Kidney (tissue), 13 donors: ENCODE measurements at regions not wholly inside any gene's neighbourhood (a gene's known extent, or its start where the extent isn't known, plus 50 kb on each side); places are given as distances from the start of the nearest gene placed in this dataset.

ENCODE experiments used
- DNase-seq, 5 donors: peaks; one replicate each; pipeline ENCODE4 v3.0.0-alpha.2; 2013 to 2020
- FAIRE-seq: peaks from 2 replicates; lab custom pipeline; 2012; peaks lifted over from hg19 to GRCh38; lab: Jason Lieb, UNC
- H3K27ac ChIP-seq, 2 donors: one replicate each; pipeline ENCODE4 v1.7.0; 2013; ENCODE audit warnings: low read depth in 2 of 2, low read length in 2 of 2, inconsistent platforms in 1 of 2
- H3K27me3 ChIP-seq: one replicate; pipeline ENCODE4 v1.7.1; 2013; ENCODE audit warnings: low read length, inconsistent platforms; ENCODE audit not compliant: control insufficient read depth, insufficient read depth
- H3K36me3 ChIP-seq, 3 donors: one replicate each; pipeline versions ENCODE4 v1.7.0 to v1.7.1; 2013; ENCODE audit warnings: low read length in 3 of 3, control low read depth in 1 of 3, inconsistent platforms in 1 of 3; ENCODE audit not compliant: insufficient read depth in 3 of 3, control insufficient read depth in 2 of 3
- H3K4me1 ChIP-seq, 3 donors: one replicate each; pipeline versions ENCODE4 v1.7.0 to v1.7.1; 2013; ENCODE audit warnings: low read length in 3 of 3, inconsistent platforms in 1 of 3, low read depth in 1 of 3; ENCODE audit not compliant: control insufficient read depth in 2 of 3, insufficient read depth in 2 of 3
- H3K4me3 ChIP-seq, 3 donors: one replicate each; pipeline versions ENCODE4 v1.7.0 to v1.8.1; 2013; ENCODE audit warnings: low read length in 3 of 3, control low read depth in 1 of 3, inconsistent platforms in 1 of 3
- H3K9ac ChIP-seq, 3 donors: one replicate each; pipeline versions ENCODE4 v1.7.0 to v1.7.1; 2013; ENCODE audit warnings: low read length in 3 of 3, control low read depth in 1 of 3, inconsistent platforms in 1 of 3
- H3K9me3 ChIP-seq, 3 donors: one replicate each; pipeline versions ENCODE4 v1.7.0 to v1.7.1; 2013; ENCODE audit warnings: low read length in 3 of 3, control low read depth in 1 of 3, inconsistent platforms in 1 of 3; ENCODE audit not compliant: control insufficient read depth in 2 of 3, insufficient read depth in 1 of 3
- intact Hi-C: fragments of 100-400 bp; cut with DNase I; formaldehyde crosslinking; loops from one replicate; pipeline ENCODE4 v1.11.1; 2022
- TF ChIP-seq, protein P1 (sequence below): IDR thresholded peaks from 3 replicates; pipeline ENCODE4 v1.5.1; 2012; ENCODE audit warnings: mild to moderate bottlenecking, moderate library complexity, borderline replicate concordance; ENCODE audit not compliant: insufficient read depth; ENCODE audit errors: extremely low read depth
- donor health status: control.
- donor health status: control.
- donor health status: control.
- donor health status: control.
- donor health status: control.
- donor health status: DM: yes; HTN: yes; CAD: no.
- donor health status: Normal renal cell carcinoma (clear cell type).

GRCh38 chr11:130815097-130815802, 101.0 kb downstream of the SNX19 start:
- no peak for FAIRE-seq
- H3K4me3 ChIP-seq, result peak overlapping the region in 1 of 3 donors; percentile 37
- TF ChIP-seq, protein P1, sequence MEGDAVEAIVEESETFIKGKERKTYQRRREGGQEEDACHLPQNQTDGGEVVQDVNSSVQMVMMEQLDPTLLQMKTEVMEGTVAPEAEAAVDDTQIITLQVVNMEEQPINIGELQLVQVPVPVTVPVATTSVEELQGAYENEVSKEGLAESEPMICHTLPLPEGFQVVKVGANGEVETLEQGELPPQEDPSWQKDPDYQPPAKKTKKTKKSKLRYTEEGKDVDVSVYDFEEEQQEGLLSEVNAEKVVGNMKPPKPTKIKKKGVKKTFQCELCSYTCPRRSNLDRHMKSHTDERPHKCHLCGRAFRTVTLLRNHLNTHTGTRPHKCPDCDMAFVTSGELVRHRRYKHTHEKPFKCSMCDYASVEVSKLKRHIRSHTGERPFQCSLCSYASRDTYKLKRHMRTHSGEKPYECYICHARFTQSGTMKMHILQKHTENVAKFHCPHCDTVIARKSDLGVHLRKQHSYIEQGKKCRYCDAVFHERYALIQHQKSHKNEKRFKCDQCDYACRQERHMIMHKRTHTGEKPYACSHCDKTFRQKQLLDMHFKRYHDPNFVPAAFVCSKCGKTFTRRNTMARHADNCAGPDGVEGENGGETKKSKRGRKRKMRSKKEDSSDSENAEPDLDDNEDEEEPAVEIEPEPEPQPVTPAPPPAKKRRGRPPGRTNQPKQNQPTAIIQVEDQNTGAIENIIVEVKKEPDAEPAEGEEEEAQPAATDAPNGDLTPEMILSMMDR, result no peak

DNA sequence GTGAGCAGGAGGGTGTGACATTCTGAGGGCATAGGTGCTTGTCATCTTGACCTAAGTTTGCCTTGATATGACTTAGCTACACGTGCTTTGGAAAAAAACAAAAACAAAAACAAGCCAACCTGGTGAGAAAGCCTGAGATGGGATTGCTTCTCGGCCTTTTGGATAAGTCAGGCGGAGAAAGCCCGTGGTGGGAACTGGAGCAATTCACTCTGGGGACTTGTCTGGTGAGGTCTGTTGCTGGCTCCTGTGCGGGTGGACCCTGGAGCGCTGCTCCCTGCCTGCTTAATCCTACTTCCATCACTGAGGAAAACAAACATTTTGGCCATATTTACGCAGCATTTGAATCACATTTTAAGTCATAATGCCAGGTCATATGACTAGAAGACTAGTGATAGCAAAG, 100.3 kb downstream of the SNX19 start:
- Histone ChIP-seq H3K9me3 (no peaks in the 10 kb centered on the region), H3K36me3 (no peaks in the 10 kb centered on the region), H3K9ac (peak overlapping the region in 1 of 3 donors; percentile 73), H3K4me1 (peaks cover 9 to 42% (median 23%) of the 10 kb centered on the region in 3 donors), H3K4me3 (peak overlapping the region in 1 of 3 donors; percentile 37), H3K27me3 (no peaks in the 10 kb centered on the region), H3K27ac (peak overlapping the region; percentile 84 to 89)
- TF ChIP-seq, protein P1, result no peak
- no peak for FAIRE-seq
- DNase-seq, result peak in 4 of 5 donors; percentile 43 to 61 (median 53)
- intact Hi-C loops, result no loop called here

More at GRCh38 chr11:130815097-130815802, 101.0 kb downstream of the SNX19 start:
- peaks cover 9 to 42% (median 23%) of the 10 kb centered on the region in 3 donors for H3K4me1 ChIP-seq
- H3K36me3 ChIP-seq, result no peaks in the 10 kb centered on the region
- H3K9me3 ChIP-seq, result no peaks in the 10 kb centered on the region
- intact Hi-C loops, result no loop called here
- peak overlapping the region in 1 of 3 donors; percentile 73 for H3K9ac ChIP-seq
- peak in 4 of 5 donors; percentile 51 to 78 (median 66) for DNase-seq
- H3K27me3 ChIP-seq, result no peaks in the 10 kb centered on the region
- peak overlapping the region; percentile 84 to 89 for H3K27ac ChIP-seq

- peak; percentile 19 for FAIRE-seq
- H3K27me3 ChIP-seq, result no peaks in the 10 kb centered on the region
- peak overlapping the region in 2 of 3 donors; percentile 30 to 37 for H3K4me3 ChIP-seq
- H3K9me3 ChIP-seq, result no peaks in the 10 kb centered on the region
- H3K36me3 ChIP-seq, result no peaks in the 10 kb centered on the region
- peak overlapping the region; percentile 84 to 94 for H3K27ac ChIP-seq
- TF ChIP-seq, protein P1, result no peak
- H3K9ac ChIP-seq, result peak overlapping the region in 1 of 3 donors; percentile 73
- intact Hi-C loops, result no loop called here
- peak; percentile 73 to 85 (median 77) for DNase-seq
- peaks cover 9 to 42% (median 23%) of the 10 kb centered on the region in 3 donors for H3K4me1 ChIP-seq
Measured at GRCh38 chr11:130816546-130817329, 99.5 kb downstream of the SNX19 start.
